Heart left ventricle (tissue), 16 donors: ENCODE measurements at regions not wholly inside any gene's neighbourhood (a gene's known extent, or its start where the extent isn't known, plus 50 kb on each side); places are given as distances from the start of the nearest gene placed in this dataset.

Experiments
- ATAC-seq, 4 donors: fragments of 200-7000 bp; cut with Tn5 transposase; one replicate each; pipeline ENCODE4 v1.9.1; 2020 to 2022; ENCODE audit warnings: moderate library complexity in 4 of 4, mild to moderate bottlenecking in 3 of 4, moderate number of reproducible peaks in 1 of 4
- DNase-seq, 5 donors: peaks; one replicate each; pipeline ENCODE4 v3.0.0-alpha.2; 2020
- H3K27ac ChIP-seq, 12 donors: fragments of 200-600 bp; sonication (generic) in 4 of 12; one replicate each; pipeline versions ENCODE4 v1.5.0 to v1.8.0; 2016 to 2022; ENCODE audit warnings: mild to moderate bottlenecking in 2 of 12
- H3K27me3 ChIP-seq, 9 donors: fragments of 200-600 bp; sonication (generic) in 2 of 9; one replicate each; pipeline versions ENCODE4 v1.5.1 to v1.8.0; 2016 to 2022; ENCODE audit warnings: mild to moderate bottlenecking in 3 of 9
- H3K36me3 ChIP-seq, 9 donors: fragments of 200-600 bp; sonication (generic) in 2 of 9; one replicate each; pipeline versions ENCODE4 v1.5.0 to v1.8.0; 2018 to 2022; ENCODE audit warnings: mild to moderate bottlenecking in 2 of 9
- H3K4me1 ChIP-seq, 12 donors: fragments of 200-600 bp; sonication (generic) in 4 of 12; one replicate each; pipeline versions ENCODE4 v1.5.0 to v1.8.0; 2016 to 2022; ENCODE audit warnings: mild to moderate bottlenecking in 3 of 12
- H3K4me3 ChIP-seq, 12 donors: fragments of 200-600 bp; sonication (generic) in 4 of 12; one replicate each; pipeline versions ENCODE4 v1.5.0 to v1.8.0; 2017 to 2022; ENCODE audit warnings: mild to moderate bottlenecking in 9 of 12, moderate library complexity in 4 of 12
- H3K9me3 ChIP-seq, 12 donors: fragments of 200-600 bp; sonication (generic) in 4 of 12; one replicate each; pipeline versions ENCODE4 v1.5.0 to v1.8.0; 2016 to 2022; ENCODE audit warnings: mild to moderate bottlenecking in 1 of 12
- CTCF ChIP-seq, 12 donors: fragments of 200-600 bp; sonication (generic) in 4 of 12; IDR thresholded peaks; one replicate each; pipeline versions ENCODE4 v1.5.0 to v1.8.0; 2018 to 2022; ENCODE audit warnings: antibody characterized with exemption in 12 of 12, mild to moderate bottlenecking in 5 of 12
- POLR2A ChIP-seq, 2 donors: fragments of 450-650 bp; IDR thresholded peaks; one replicate each; pipeline ENCODE4 v1.6.1; 2017; ENCODE audit warnings: antibody characterized with exemption in 2 of 2, mild to moderate bottlenecking in 2 of 2, moderate library complexity in 2 of 2
- WGBS, 4 donors: extraction: QIAGEN DNeasy Blood & Tissue Kit in 2 of 4; methylation state at CpG; one replicate each; pipeline versions ENCODE4 v1.1.5 to v1.1.7; 2013 to 2018; 5-methylcytosine and 5-hydroxymethylcytosine counted together
- intact Hi-C, 10 donors: fragments of 100-400 bp; cut with DNase I; formaldehyde crosslinking; loops; one replicate each; pipeline versions ENCODE4 v1.11.1 to v1.14.2; 2022
- donor health status: ischemic (EF 13 %, LVEDD 7.1; RV severe dilation, severe dysfunction).
- donor health status: healthy with polysubstance abuse.
- donor health status: DM: no; HTN: yes; CAD: no.
- donor health status: DM: no; HTN: no; CAD: no.
- donor health status: ischemic (EF 25% LVEDD 6.9; RV normal size, moderate dysfunction).
- donor health status: ischemic (EF 25% LVEDD 5.7; RV mildly dilated, moderate dysfunction).
- donor health status: healthy.
- donor health status: DM: yes; HTN: yes; CAD: no.
- donor health status: ischemic (EF 35%, LVEDD 5.7; RV mildly dilated, moderate dysfunction).
- donor health status: nonischemic (EF 11% LVEDD 7.7; RV severe dilation, severe dysfunction).
- donor health status: DM: yes; HTN: yes; CAD: no.
- donor health status: PGD.
- donor health status: ischemic (EF 29% LVEDD 5.4; RV normal size, mild dysfunction).
- donor health status: nonischemic (EF 23%, LVEDD 6.1; RV moderate dilation, normal function).

- Histone ChIP-seq H3K4me1 (peaks cover 0 to 12% (median 0%) of the 10 kb centered on the region in 12 donors), H3K4me3 (no peak overlapping the region), H3K27me3 (no peaks in the 10 kb centered on the region), H3K27ac (no peak overlapping the region), H3K9me3 (peaks cover 0 to 3% (median 0%) of the 10 kb centered on the region in 12 donors), H3K36me3 (no peaks in the 10 kb centered on the region)
- ATAC-seq, result no peak
- intact Hi-C loops, result no loop called here
- 88 to 95% (median 92%) methylated on average over 3 of the region's 3 CpGs for WGBS, 4 donors
- TF ChIP-seq CTCF (IDR thresholded peaks at IDR 0.05), result no peak
- TF ChIP-seq POLR2A (IDR thresholded peaks at IDR 0.05), result no peak
- DNase-seq, result no peak
Observed at GRCh38 chr20:57951549-57951948, 241.7 kb upstream of the PMEPA1 start.

- no peak for DNase-seq
Observed at GRCh38 chr20:57950764-57951485, 241.1 kb upstream of the PMEPA1 start.

GRCh38 chr20:57948180-57948955 is 238.6 kb upstream of the PMEPA1 start:
- peaks cover 0 to 3% (median 0%) of the 10 kb centered on the region in 12 donors for H3K9me3 ChIP-seq
- ATAC-seq, result no peak
- no peak overlapping the region for H3K4me3 ChIP-seq
- no peaks in the 10 kb centered on the region for H3K27me3 ChIP-seq
- no peaks in the 10 kb centered on the region for H3K36me3 ChIP-seq
- intact Hi-C loops, result loop anchor here in 1 of 10 donors (5.0 to 10.0 kb wide), 2 partner anchors 96 to 226 kb away; no protein-coding TSS in a partner anchor
- WGBS, 4 donors, result 79 to 89% (median 82%) methylated on average over 9 of the region's 9 CpGs
- no peak for TF ChIP-seq POLR2A (IDR thresholded peaks at IDR 0.05)
- TF ChIP-seq CTCF (IDR thresholded peaks at IDR 0.05), result no peak
- no peak for DNase-seq
- H3K27ac ChIP-seq, result peak overlapping the region in 1 of 12 donors; percentile 38
- H3K4me1 ChIP-seq, result peaks cover 0 to 12% (median 0%) of the 10 kb centered on the region in 12 donors

More at GRCh38 chr20:57950764-57951485, 241.1 kb upstream of the PMEPA1 start:
- intact Hi-C loops, result no loop called here
- Histone ChIP-seq H3K9me3 (peaks cover 0 to 3% (median 0%) of the 10 kb centered on the region in 12 donors), H3K27me3 (no peaks in the 10 kb centered on the region), H3K4me3 (no peak overlapping the region), H3K4me1 (peaks cover 0 to 12% (median 0%) of the 10 kb centered on the region in 12 donors), H3K36me3 (no peaks in the 10 kb centered on the region), H3K27ac (no peak overlapping the region)
- WGBS, 4 donors, result 80 to 86% (median 83%) methylated on average over 13 to 14 of the region's 14 CpGs
- TF ChIP-seq CTCF (IDR thresholded peaks at IDR 0.05) (no peak), POLR2A (IDR thresholded peaks at IDR 0.05) (no peak)
- ATAC-seq, result no peak
